HCT116 (cell line): ENCODE measurements at regions not wholly inside any gene's neighbourhood (a gene's known extent, or its start where the extent isn't known, plus 50 kb on each side); places are given as distances from the start of the nearest gene placed in this dataset.

Experiments used
- ATAC-seq: fragments of 200-7000 bp; cut with Tn5 transposase; 2 replicates; pipeline ENCODE4 v1.9.1; 2020; ENCODE audit warnings: mild to moderate bottlenecking, moderate library complexity
- BruUV-seq: library from RNA; stranded (reverse); fragments of 400-500 nt; replicated peaks from 2 replicates; lab custom pipeline; 2021; lab: Mats Ljungman, UMichigan
- CTCF ChIA-PET: fragments of 300-600 bp; sonication (Branson Sonifier 250); formaldehyde crosslinking; loops from one replicate; lab custom pipeline; 2021; ENCODE audit warnings: antibody characterized with exemption; lab: Charles Lee
- POLR2A ChIA-PET: fragments of 300-600, 350-600 bp; sonication (Branson Sonifier 250); formaldehyde crosslinking; loops from one replicate; lab custom pipeline; 2021; ENCODE audit warnings: antibody characterized with exemption; lab: Charles Lee
- RAD21 ChIA-PET, 2 experiments: fragments of 300-600 bp; sonication (Branson Sonifier 250); formaldehyde crosslinking; loops; one replicate each; lab custom pipeline; 2023; ENCODE audit warnings: low total read pairs in 2 of 2; ENCODE audit not compliant: uncharacterized antibody in 2 of 2, unreplicated experiment in 2 of 2, low non-redundant PET in 1 of 2; lab: Charles Lee
- DNase-seq: peaks from one replicate; pipeline ENCODE4 v3.0.0-alpha.2; 2010; ENCODE audit warnings: low read depth, low spot score
- H2AFZ ChIP-seq: fragments of 200-600 bp; shearing (Covaris generic), sonication (generic); 2 replicates; pipeline ENCODE4 v1.6.1; 2017; ENCODE audit warnings: low read depth, mixed run types, mixed read lengths, antibody characterized with exemption, low read length; ENCODE audit not compliant: poor library complexity, severe bottlenecking
- H3K27ac ChIP-seq: 2 replicates; pipeline ENCODE4 v1.5.1; 2012; ENCODE audit warnings: low read depth, low read length
- H3K27me3 ChIP-seq: fragments of 200-600 bp; sonication (generic); 2 replicates; pipeline ENCODE4 v1.6.1; 2016; ENCODE audit warnings: mixed run types, low read length, mixed read lengths; ENCODE audit not compliant: insufficient read depth
- H3K36me3 ChIP-seq, 2 experiments: fragments of 200-500 bp in 1 of 2; fragments of 200-600 bp in 1 of 2; sonication (Bioruptor generic) in 1 of 2; sonication (generic) in 1 of 2; 2 replicates each; pipeline versions ENCODE4 v1.5.1 to v1.6.1; 2014 to 2016; ENCODE audit warnings: low read length in 2 of 2, inconsistent platforms in 1 of 2, mixed read lengths in 1 of 2, mixed run types in 1 of 2; ENCODE audit not compliant: insufficient read depth in 2 of 2, control insufficient read depth in 1 of 2
- H3K4me1 ChIP-seq, 2 experiments: fragments of 200-600 bp in 1 of 2; sonication (generic) in 1 of 2; 2 replicates each; pipeline versions ENCODE4 v1.5.1 to v1.6.1; 2012 to 2017; ENCODE audit warnings: low read length in 2 of 2, inconsistent platforms in 1 of 2, mild to moderate bottlenecking in 1 of 2, mixed read lengths in 1 of 2, mixed run types in 1 of 2, moderate library complexity in 1 of 2; ENCODE audit not compliant: insufficient read depth in 2 of 2, control insufficient read depth in 1 of 2
- H3K4me2 ChIP-seq: fragments of 200-600 bp; sonication (generic); 2 replicates; pipeline ENCODE4 v1.6.1; 2017; ENCODE audit warnings: mixed run types, low read length, mixed read lengths
- H3K4me3 ChIP-seq, 2 experiments: fragments of 200-600 bp in 1 of 2; sonication (generic) in 1 of 2; replicated peaks in 1 of 2; 2 replicates each; pipeline ENCODE4 v1.5.1; 2011 to 2016; ENCODE audit warnings: low read length in 2 of 2, control low read depth in 1 of 2, low read depth in 1 of 2, mild to moderate bottlenecking in 1 of 2, mixed read lengths in 1 of 2, mixed run types in 1 of 2
- H3K79me2 ChIP-seq: fragments of 200-600 bp; sonication (generic); 2 replicates; pipeline ENCODE4 v1.6.1; 2017; ENCODE audit warnings: mild to moderate bottlenecking, mixed run types, low read length, moderate library complexity, mixed read lengths; ENCODE audit not compliant: insufficient read depth
- H3K9ac ChIP-seq: fragments of 200-600 bp; sonication (generic); 2 replicates; pipeline ENCODE4 v1.6.1; 2016; ENCODE audit warnings: low read length, mixed read lengths
- H3K9me2 ChIP-seq: fragments of 200-600 bp; sonication (generic), shearing (Covaris generic); 2 replicates; pipeline ENCODE4 v1.6.1; 2017; ENCODE audit warnings: mixed run types, mild to moderate bottlenecking, moderate library complexity; ENCODE audit not compliant: insufficient read depth
- H3K9me3 ChIP-seq, 2 experiments: fragments of 200-500 bp in 1 of 2; fragments of 200-600 bp in 1 of 2; sonication (Bioruptor generic) in 1 of 2; sonication (generic) in 1 of 2; 2 replicates each; pipeline ENCODE4 v1.6.1; 2014 to 2017; ENCODE audit warnings: low read length in 2 of 2, mixed read lengths in 2 of 2, inconsistent platforms in 1 of 2, low read depth in 1 of 2, mild to moderate bottlenecking in 1 of 2, mixed run types in 1 of 2, moderate library complexity in 1 of 2; ENCODE audit not compliant: control insufficient read depth in 1 of 2, insufficient read depth in 1 of 2
- H4K20me1 ChIP-seq: fragments of 200-600 bp; sonication (generic), shearing (Covaris generic); 2 replicates; pipeline ENCODE4 v1.6.1; 2017; ENCODE audit warnings: mixed run types, mild to moderate bottlenecking, moderate library complexity; ENCODE audit not compliant: insufficient read depth
- CEBPB ChIP-seq: IDR thresholded peaks from 2 replicates; pipeline ENCODE4 v1.6.1; 2012; ENCODE audit warnings: low read depth
- ELF1 ChIP-seq: IDR thresholded peaks from 2 replicates; pipeline ENCODE4 v1.6.1; 2012; ENCODE audit warnings: low read depth, borderline replicate concordance
- EZH2 ChIP-seq: fragments of 200-600 bp; sonication (generic); IDR thresholded peaks from 2 replicates; pipeline ENCODE4 v1.6.1; 2017; ENCODE audit warnings: antibody characterized with exemption, mixed run types
- EZH2phosphoT487 ChIP-seq: fragments of 200-600 bp; IDR thresholded peaks from 2 replicates; pipeline ENCODE4 v1.6.1; 2018; ENCODE audit warnings: antibody characterized with exemption, borderline replicate concordance
- FOSL1 ChIP-seq: IDR thresholded peaks from 2 replicates; pipeline ENCODE4 v1.6.1; 2012; ENCODE audit warnings: low read depth
- JUND ChIP-seq: IDR thresholded peaks from 2 replicates; pipeline ENCODE4 v1.6.1; 2012
- MAX ChIP-seq: IDR thresholded peaks from 2 replicates; pipeline ENCODE4 v1.6.1; 2012
- POLR2A ChIP-seq: IDR thresholded peaks from 2 replicates; pipeline ENCODE4 v1.7.0; 2011; ENCODE audit warnings: borderline replicate concordance; ENCODE audit not compliant: insufficient read depth, insufficient read length; ENCODE audit errors: extremely low read depth
- POLR2AphosphoS5 ChIP-seq: IDR thresholded peaks from 2 replicates; pipeline ENCODE4 v1.6.1; 2011; ENCODE audit warnings: mild to moderate bottlenecking, low read depth, low read length, moderate library complexity
- RAD21 ChIP-seq: IDR thresholded peaks from 2 replicates; pipeline ENCODE4 v1.6.1; 2012; ENCODE audit warnings: low read depth, mild to moderate bottlenecking
- REST ChIP-seq: IDR thresholded peaks from 2 replicates; pipeline ENCODE4 v1.6.1; 2012; ENCODE audit warnings: low read depth
- SIN3A ChIP-seq: IDR thresholded peaks from 2 replicates; pipeline ENCODE4 v1.6.1; 2012; ENCODE audit warnings: low read depth
- SP1 ChIP-seq: IDR thresholded peaks from 2 replicates; pipeline ENCODE4 v1.6.1; 2012; ENCODE audit warnings: low read depth
- TCF7L2 ChIP-seq: IDR thresholded peaks from 2 replicates; pipeline ENCODE4 v1.7.0; 2011; ENCODE audit warnings: borderline replicate concordance, inconsistent platforms; ENCODE audit not compliant: insufficient read depth, insufficient read length; ENCODE audit errors: extremely low read depth
- YY1 ChIP-seq: IDR thresholded peaks from 2 replicates; pipeline ENCODE4 v1.6.1; 2011; ENCODE audit warnings: low read length, low read depth, moderate library complexity, mild to moderate bottlenecking; ENCODE audit not compliant: insufficient replicate concordance; ENCODE audit errors: extremely low read depth
- ZNF274 ChIP-seq: fragments of 200-500 bp; sonication (Bioruptor generic); IDR thresholded peaks from 2 replicates; pipeline ENCODE4 v1.6.1; 2014; ENCODE audit warnings: mild to moderate bottlenecking, low read depth, low read length, inconsistent platforms
- intact Hi-C: fragments of 100-400 bp; cut with micrococcal nuclease; formaldehyde crosslinking; loops from 2 replicates; pipeline ENCODE4 v1.10.0; 2022
- TF ChIP-seq, protein P1 (sequence below): IDR thresholded peaks from 2 replicates; pipeline ENCODE4 v1.6.1; 2011; ENCODE audit warnings: mild to moderate bottlenecking, low read length, moderate library complexity; ENCODE audit not compliant: insufficient replicate concordance; ENCODE audit errors: extremely low read depth
- TF ChIP-seq, protein P2 (sequence below), 3 experiments: fragments of 200-600 bp in 1 of 3; sonication (generic) in 1 of 3; IDR thresholded peaks in 2 of 3; conservative IDR thresholded peaks in 1 of 3; 2 replicates each; pipeline ENCODE4 v1.5.1; 2012 to 2017; ENCODE audit warnings: low read depth in 2 of 3, low read length in 2 of 3, antibody characterized with exemption in 1 of 3, borderline replicate concordance in 1 of 3, control low read depth in 1 of 3, mild to moderate bottlenecking in 1 of 3, mixed read lengths in 1 of 3, mixed run types in 1 of 3, moderate library complexity in 1 of 3; ENCODE audit not compliant: insufficient read depth in 1 of 3
- TF ChIP-seq, protein P3 (sequence below): IDR thresholded peaks from 2 replicates; pipeline ENCODE4 v1.6.1; 2012

DNA sequence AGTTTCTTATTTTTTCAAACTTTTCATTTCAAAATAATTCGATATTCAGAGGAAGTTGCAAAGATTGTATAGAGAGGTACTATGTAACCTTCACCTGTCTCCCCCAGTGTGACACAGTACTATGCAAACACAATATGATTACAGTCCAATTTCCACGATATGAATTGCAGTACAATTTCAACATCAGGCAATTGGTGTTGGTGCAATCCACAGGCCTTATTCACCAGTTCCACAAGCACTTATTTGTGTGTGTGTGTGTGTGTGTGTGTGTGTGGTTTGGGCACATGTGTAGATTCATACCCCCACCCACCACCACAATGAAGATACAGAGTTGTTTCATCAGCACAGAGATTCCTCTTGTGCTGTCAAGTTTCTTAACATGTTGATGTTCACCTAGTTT is 69.7 kb upstream of the ARL4C start:
- BruUV-seq = no TSS peak
- DNase-seq = no peak
- CTCF ChIA-PET = no interaction called here
- Histone ChIP-seq H3K9me2 (no peaks in the 10 kb centered on the region), H3K4me1 (no peaks in the 10 kb centered on the region), H3K36me3 (no peaks in the 10 kb centered on the region), H3K4me2 (no peak overlapping the region), H3K27me3 (no peaks in the 10 kb centered on the region), H4K20me1 (no peaks in the 10 kb centered on the region), H3K4me3 (no peak overlapping the region), H3K9me3 (no peaks in the 10 kb centered on the region), H3K9ac (no peak overlapping the region), H3K79me2 (no peaks in the 10 kb centered on the region), H3K27ac (no peak overlapping the region), H2AFZ (no peak overlapping the region)
- POLR2A ChIA-PET = no interaction called here
- RAD21 ChIA-PET = no interaction called here
- no peak for ATAC-seq
- intact Hi-C loops = no loop called here
- TF ChIP-seq POLR2AphosphoS5 = no peak
- TF ChIP-seq EZH2phosphoT487 = no peak
- TF ChIP-seq ELF1 = no peak
- TF ChIP-seq, protein P1, sequence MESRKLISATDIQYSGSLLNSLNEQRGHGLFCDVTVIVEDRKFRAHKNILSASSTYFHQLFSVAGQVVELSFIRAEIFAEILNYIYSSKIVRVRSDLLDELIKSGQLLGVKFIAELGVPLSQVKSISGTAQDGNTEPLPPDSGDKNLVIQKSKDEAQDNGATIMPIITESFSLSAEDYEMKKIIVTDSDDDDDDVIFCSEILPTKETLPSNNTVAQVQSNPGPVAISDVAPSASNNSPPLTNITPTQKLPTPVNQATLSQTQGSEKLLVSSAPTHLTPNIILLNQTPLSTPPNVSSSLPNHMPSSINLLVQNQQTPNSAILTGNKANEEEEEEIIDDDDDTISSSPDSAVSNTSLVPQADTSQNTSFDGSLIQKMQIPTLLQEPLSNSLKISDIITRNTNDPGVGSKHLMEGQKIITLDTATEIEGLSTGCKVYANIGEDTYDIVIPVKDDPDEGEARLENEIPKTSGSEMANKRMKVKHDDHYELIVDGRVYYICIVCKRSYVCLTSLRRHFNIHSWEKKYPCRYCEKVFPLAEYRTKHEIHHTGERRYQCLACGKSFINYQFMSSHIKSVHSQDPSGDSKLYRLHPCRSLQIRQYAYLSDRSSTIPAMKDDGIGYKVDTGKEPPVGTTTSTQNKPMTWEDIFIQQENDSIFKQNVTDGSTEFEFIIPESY = no peak
- TF ChIP-seq, protein P2, sequence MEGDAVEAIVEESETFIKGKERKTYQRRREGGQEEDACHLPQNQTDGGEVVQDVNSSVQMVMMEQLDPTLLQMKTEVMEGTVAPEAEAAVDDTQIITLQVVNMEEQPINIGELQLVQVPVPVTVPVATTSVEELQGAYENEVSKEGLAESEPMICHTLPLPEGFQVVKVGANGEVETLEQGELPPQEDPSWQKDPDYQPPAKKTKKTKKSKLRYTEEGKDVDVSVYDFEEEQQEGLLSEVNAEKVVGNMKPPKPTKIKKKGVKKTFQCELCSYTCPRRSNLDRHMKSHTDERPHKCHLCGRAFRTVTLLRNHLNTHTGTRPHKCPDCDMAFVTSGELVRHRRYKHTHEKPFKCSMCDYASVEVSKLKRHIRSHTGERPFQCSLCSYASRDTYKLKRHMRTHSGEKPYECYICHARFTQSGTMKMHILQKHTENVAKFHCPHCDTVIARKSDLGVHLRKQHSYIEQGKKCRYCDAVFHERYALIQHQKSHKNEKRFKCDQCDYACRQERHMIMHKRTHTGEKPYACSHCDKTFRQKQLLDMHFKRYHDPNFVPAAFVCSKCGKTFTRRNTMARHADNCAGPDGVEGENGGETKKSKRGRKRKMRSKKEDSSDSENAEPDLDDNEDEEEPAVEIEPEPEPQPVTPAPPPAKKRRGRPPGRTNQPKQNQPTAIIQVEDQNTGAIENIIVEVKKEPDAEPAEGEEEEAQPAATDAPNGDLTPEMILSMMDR (IDR thresholded peaks at IDR 0.05 in 2 of 3, conservative IDR thresholded peaks at IDR 0.05 in 1 of 3; ENCODE audit: borderline replicate concordance in 1 of 3, insufficient read depth in 1 of 3, low read depth in 2 of 3, low read length in 2 of 3) = no peak
- no peak for TF ChIP-seq EZH2
- TF ChIP-seq SP1 = no peak
- no peak for TF ChIP-seq FOSL1
- TF ChIP-seq ZNF274 = no peak
- no peak for TF ChIP-seq MAX
- TF ChIP-seq, protein P3, sequence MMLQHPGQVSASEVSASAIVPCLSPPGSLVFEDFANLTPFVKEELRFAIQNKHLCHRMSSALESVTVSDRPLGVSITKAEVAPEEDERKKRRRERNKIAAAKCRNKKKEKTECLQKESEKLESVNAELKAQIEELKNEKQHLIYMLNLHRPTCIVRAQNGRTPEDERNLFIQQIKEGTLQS = no peak
- no peak for TF ChIP-seq TCF7L2
- TF ChIP-seq CEBPB = no peak
- no peak for TF ChIP-seq RAD21
- no peak for TF ChIP-seq REST
- no peak for TF ChIP-seq JUND
- no peak for TF ChIP-seq SIN3A
- TF ChIP-seq POLR2A = no peak
- TF ChIP-seq YY1 = no peak
